Choroid plexus epithelial cell (primary cell): ENCODE measurements at regions not wholly inside any gene's neighbourhood (a gene's known extent, or its start where the extent isn't known, plus 50 kb on each side); places are given as distances from the start of the nearest gene placed in this dataset.

Experiments
- DNase-seq: peaks from one replicate; pipeline ENCODE4 v3.0.0-alpha.2; 2010; ENCODE audit warnings: low read depth
- H3K4me3 ChIP-seq: 2 replicates; pipeline ENCODE4 v1.5.1; 2011; ENCODE audit warnings: low read depth, mild to moderate bottlenecking, control low read depth, low read length, moderate library complexity
- TF ChIP-seq, protein P1 (sequence below): conservative IDR thresholded peaks from 2 replicates; pipeline ENCODE4 v1.5.1; 2011; ENCODE audit warnings: low read depth, mild to moderate bottlenecking, control low read depth, inconsistent platforms, low read length, moderate library complexity

DNA sequence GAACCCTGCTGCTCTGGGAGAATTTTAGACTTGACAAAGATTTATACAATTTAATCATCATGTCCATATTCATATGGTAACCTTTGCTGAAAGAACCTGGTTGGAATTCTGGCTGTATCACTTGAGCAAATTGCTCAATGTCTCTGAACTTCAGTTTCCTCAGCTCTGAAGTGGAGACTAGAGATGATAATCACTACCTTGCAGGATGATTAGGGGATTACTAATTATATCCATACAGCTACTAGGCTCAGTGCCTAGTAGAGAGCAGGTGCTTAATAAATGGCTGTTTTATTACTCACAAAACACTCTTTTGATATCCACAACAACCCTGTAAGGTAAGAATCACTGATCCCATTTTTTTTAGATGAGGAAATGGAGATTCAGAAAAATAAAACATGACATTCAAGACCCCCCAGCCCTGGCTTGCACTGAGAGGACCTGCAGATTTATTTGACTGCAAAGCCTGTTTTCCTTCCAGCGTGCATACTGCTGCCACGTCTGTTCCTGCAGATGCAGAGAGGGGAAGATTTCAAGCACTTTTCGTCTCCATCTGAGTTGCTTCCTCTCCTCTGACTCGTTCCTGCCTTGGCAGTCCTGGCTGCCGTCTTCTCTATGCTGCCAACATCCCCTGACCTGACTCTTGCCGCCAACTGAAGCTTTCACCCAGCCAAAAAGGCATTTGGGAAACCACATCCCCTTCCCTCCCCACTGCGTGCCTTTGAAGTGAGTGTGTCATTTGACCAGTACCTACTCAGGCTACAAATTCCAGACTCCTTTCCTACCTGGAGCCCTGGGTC lies 203.0 kb downstream of the PLPP3 start:
- DNase-seq: no peak
- no peak overlapping the region for H3K4me3 ChIP-seq
- TF ChIP-seq, protein P1, sequence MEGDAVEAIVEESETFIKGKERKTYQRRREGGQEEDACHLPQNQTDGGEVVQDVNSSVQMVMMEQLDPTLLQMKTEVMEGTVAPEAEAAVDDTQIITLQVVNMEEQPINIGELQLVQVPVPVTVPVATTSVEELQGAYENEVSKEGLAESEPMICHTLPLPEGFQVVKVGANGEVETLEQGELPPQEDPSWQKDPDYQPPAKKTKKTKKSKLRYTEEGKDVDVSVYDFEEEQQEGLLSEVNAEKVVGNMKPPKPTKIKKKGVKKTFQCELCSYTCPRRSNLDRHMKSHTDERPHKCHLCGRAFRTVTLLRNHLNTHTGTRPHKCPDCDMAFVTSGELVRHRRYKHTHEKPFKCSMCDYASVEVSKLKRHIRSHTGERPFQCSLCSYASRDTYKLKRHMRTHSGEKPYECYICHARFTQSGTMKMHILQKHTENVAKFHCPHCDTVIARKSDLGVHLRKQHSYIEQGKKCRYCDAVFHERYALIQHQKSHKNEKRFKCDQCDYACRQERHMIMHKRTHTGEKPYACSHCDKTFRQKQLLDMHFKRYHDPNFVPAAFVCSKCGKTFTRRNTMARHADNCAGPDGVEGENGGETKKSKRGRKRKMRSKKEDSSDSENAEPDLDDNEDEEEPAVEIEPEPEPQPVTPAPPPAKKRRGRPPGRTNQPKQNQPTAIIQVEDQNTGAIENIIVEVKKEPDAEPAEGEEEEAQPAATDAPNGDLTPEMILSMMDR: no peak

DNA sequence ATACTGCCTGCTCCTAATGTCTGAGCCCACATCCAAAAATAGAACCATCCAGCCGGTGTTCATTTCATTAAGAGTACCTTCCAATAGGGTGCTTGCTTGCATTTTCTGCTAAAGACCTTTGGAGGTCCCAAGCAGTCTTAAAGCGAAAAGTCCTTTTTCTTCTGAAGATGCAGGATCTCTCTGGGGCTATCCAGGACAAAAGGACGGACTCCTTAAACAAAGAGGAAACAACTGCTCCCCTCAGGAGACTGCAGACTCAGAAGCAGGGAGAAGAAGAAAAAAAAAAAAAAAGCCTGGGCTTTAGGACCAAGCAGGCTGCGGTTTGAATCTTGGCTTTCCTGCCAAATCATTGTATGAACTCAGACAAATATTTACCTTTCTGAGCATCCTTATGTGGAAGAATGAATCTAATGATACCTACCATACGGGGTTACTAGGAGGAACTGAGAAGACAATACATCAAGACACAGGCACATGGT lies 204.0 kb downstream of the PLPP3 start:
- no peak overlapping the region for H3K4me3 ChIP-seq
- DNase-seq: peak; percentile 27
- TF ChIP-seq, protein P1: no peak

DNA sequence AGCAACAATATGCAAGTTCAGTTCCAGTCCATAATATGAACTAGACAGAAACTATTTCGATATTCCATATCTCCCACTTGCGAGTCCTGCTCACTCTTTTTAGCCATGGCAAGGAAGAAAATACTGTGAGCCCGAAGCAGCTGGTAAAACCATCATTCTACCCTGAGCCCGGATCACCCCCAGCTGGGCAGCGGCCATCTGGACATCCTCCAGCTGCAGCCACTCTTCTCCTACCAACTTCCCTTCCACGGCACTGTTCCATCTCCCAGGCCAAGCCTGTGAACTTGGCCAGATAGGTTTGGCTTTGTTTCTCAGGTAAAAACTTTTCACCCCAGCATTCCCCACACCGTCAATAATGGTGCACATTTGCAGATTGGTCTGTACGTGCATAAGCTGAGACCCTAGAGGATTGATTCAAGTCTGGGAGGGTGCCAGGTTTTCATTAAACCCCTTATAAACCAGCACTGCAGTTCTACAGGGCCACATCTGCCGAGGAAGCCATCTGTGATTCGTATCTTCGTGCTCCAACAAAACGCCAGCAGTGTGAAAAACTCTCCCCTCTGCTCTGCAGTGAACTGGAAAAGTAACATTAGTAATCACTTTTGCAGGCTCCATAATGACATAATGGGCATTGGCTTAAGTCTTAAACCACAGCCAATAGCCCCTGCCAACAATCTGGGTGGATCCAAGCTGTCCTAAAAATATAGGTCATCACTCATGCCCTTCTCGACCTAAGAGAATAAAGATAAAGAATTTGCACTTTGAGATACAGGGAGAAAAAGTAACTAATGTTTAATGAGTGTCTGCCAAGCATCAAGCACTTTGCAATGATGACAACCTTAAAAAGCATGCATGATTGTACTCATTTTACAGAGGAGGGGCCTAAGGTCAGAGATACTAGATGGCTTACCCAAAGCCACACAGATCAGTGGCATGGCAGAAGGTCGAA lies 205.1 kb downstream of the PLPP3 start:
- no peak for DNase-seq
- TF ChIP-seq, protein P1: no peak
- no peak overlapping the region for H3K4me3 ChIP-seq

DNA sequence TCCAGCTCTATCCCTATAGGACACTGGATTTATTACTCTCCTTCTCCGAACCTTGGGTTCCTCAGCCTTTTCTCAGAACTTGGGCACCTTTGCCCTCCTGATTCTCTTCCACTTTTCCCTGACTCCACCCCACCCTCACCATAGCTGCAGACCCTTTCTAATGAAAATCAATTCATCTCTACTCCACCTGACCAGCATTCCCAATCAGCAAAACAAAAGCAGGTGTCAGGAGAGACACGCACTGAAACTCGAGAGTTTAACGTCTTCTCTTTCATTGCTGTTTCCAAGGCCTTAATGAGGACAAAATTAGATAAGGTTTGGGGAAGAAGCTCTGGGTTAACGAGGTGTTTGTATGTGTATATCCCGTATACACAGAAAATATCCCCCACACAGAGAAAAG lies 208.8 kb downstream of the PLPP3 start:
- TF ChIP-seq, protein P1: no peak
- no peak for DNase-seq
- no peak overlapping the region for H3K4me3 ChIP-seq

DNA sequence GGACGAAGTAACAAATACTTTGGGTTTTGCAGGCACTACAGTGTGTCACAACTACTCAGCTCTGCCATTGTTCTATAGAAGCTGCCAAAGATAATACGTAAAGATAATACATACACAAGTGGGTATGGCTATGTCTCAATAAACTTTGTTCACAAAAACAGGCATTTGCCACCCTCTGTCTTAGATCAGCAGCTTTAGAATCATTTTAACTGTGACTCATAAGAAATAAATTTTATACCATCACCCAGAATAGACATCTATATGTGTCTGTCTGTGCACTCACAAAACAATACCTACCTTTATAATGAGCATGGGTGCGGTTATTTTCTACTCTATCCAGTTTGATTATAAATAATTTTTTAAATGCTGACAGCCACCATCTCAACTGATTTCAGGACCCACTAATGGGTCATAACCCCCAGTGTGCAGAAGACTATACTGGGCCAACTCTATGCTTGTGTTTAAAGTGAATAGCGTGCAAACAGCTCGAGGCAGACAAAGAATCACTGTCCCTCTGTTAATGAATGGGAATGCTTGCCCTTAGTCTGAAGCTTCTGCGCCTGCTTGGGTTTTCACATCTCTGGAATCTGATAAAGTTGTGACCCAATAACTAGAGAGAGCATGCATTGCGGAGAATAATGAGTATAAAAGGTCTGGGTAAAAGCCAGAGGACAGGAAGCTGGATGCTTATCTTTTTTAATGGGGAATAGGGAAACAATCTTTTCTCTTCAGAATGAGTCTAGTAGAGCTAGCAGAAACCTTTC lies 216.2 kb downstream of the PLPP3 start:
- H3K4me3 ChIP-seq: no peak overlapping the region
- DNase-seq: no peak
- TF ChIP-seq, protein P1: no peak

DNA sequence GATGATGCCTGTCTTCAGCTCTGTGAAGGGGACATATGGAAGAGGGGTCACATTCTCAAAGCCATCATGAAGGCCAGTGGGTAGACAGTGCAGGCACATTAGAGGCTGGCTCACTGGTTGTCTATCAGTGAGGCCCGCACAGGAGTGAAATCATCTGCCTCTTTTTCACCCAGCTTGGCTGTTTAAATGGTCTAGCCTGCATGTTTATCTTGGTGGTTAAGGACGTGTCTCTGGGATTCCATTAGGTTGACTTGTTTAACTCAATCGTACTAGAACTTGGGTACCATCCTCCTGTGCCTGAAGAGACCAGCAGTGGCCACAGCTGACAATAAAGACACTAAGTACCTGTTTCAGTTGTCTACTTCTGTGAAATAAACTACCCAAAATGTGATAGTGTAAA lies 219.3 kb downstream of the PLPP3 start:
- H3K4me3 ChIP-seq: no peak overlapping the region
- DNase-seq: peak; percentile 10
- TF ChIP-seq, protein P1: no peak
